ENCODE measurements at regions not wholly inside any gene's neighbourhood (a gene's known extent, or its start where the extent isn't known, plus 50 kb on each side); places are given as distances from the start of the nearest gene placed in this dataset.

DNA sequence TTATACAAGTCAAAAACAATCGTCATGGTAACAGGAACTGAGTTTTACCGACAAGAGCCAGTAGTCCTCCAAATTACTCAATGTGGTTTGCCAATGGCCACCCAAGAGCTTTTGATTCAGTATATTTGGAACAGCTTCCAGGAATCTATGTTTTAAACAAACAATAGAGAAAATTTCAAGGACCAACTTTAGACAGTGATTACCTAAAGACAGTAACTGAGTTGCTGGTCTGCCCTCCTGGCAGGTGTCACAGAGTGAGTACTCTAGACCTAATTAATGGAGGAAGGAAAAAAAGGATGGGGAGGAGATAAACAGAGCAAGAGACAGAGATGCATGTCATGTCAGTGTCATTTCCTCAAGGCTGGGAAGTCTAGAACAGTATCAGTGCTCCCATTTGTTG lies 361.3 kb upstream of the BTBD3 start (continued):
- no peak for TF ChIP-seq SOX15 (CRISPR knock-in tag; IDR thresholded peaks at IDR 0.05)
- no peak for TF ChIP-seq FOXP1 (CRISPR knock-in tag; IDR thresholded peaks at IDR 0.05; ENCODE audit: borderline replicate concordance)
- no peak for TF ChIP-seq KAT7 (CRISPR knock-in tag; IDR thresholded peaks at IDR 0.05; ENCODE audit: borderline replicate concordance)
- no peak for TF ChIP-seq ZBTB21 (CRISPR knock-in tag; IDR thresholded peaks at IDR 0.05; ENCODE audit: borderline replicate concordance)
- TF ChIP-seq, protein P1, sequence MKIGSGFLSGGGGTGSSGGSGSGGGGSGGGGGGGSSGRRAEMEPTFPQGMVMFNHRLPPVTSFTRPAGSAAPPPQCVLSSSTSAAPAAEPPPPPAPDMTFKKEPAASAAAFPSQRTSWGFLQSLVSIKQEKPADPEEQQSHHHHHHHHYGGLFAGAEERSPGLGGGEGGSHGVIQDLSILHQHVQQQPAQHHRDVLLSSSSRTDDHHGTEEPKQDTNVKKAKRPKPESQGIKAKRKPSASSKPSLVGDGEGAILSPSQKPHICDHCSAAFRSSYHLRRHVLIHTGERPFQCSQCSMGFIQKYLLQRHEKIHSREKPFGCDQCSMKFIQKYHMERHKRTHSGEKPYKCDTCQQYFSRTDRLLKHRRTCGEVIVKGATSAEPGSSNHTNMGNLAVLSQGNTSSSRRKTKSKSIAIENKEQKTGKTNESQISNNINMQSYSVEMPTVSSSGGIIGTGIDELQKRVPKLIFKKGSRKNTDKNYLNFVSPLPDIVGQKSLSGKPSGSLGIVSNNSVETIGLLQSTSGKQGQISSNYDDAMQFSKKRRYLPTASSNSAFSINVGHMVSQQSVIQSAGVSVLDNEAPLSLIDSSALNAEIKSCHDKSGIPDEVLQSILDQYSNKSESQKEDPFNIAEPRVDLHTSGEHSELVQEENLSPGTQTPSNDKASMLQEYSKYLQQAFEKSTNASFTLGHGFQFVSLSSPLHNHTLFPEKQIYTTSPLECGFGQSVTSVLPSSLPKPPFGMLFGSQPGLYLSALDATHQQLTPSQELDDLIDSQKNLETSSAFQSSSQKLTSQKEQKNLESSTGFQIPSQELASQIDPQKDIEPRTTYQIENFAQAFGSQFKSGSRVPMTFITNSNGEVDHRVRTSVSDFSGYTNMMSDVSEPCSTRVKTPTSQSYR (CRISPR knock-in tag; IDR thresholded peaks at IDR 0.05), result no peak
- no peak for TF ChIP-seq TEAD4 (CRISPR knock-in tag; IDR thresholded peaks at IDR 0.05)

DNA sequence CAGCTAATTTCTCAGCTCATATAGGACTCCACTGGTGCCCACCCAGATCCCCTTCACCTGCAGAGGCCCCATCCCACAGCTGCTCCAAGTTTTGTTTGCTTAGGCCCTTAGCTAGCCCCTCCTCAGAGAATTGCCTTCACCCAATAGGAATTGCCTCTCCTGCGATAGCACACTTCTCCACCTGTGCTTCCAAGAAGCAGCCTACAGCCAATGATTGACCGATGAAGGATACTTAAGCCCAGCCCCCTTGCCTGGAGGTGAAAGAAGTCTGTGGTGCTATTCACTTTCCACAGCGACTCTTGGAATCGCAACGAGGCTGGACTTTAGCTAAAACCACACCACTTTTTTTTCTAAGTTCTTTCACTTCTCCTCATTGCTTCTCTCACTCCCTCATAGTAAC lies 353.2 kb upstream of the BTBD3 start:
- H3K9me3 Mint-ChIP-seq, result peaks cover 6% of the 10 kb centered on the region
- CTCF ChIA-PET, result no interaction called here
- no peak overlapping the region for H3K4me3 Mint-ChIP-seq

DNA sequence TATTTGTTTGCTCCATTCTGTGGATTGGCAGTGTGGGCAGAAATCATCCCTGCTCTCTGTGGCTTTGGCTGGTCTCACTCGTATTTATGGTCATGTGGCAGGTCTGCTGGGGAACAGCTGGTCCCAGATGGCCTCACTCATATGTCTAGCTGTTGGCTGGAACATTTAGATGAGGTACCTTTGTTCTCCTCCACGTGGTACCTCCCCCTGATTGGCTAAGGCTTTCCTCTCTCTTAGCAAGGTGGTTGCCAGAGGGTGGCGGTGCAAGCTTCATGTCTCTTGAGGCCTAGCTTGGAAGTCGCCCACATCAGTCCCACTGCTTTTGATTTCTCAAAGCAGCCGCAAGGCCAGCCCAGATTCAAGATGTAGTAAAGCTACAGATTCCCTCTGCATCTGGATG lies 348.5 kb upstream of the BTBD3 start:
- ATAC-seq (peak; percentile 99), DNase-seq (ENCODE audit: low spot score) (peak; percentile 66)
- Mint-ChIP-seq H3K4me3 (no peak overlapping the region), H3K27me3 (ENCODE audit: low read depth) (no peaks in the 10 kb centered on the region), H3K9me3 (peaks cover 6% of the 10 kb centered on the region), H3K27ac (no peak overlapping the region), H3K36me3 (no peaks in the 10 kb centered on the region), H3K4me1 (peaks cover 7% of the 10 kb centered on the region)
- ChIA-PET POLR2A (no interaction called here), CTCF (interaction anchor here (0.6 to 1.2 kb wide), 5 partner anchors 23 to 788 kb away, joined by 3 to 5 read pairs (median 3); no protein-coding TSS in a partner anchor)
- no peak for TF ChIP-seq ZNF423 (CRISPR knock-in tag; IDR thresholded peaks at IDR 0.05)
- TF ChIP-seq, protein P2, sequence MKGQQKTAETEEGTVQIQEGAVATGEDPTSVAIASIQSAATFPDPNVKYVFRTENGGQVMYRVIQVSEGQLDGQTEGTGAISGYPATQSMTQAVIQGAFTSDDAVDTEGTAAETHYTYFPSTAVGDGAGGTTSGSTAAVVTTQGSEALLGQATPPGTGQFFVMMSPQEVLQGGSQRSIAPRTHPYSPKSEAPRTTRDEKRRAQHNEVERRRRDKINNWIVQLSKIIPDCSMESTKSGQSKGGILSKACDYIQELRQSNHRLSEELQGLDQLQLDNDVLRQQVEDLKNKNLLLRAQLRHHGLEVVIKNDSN (CRISPR knock-in tag; IDR thresholded peaks at IDR 0.05), result peak; percentile 69; the same call in 1 of the 2 replicates
- no peak for TF ChIP-seq NFE2L1 (CRISPR knock-in tag; IDR thresholded peaks at IDR 0.05)
- TF ChIP-seq, protein P3, sequence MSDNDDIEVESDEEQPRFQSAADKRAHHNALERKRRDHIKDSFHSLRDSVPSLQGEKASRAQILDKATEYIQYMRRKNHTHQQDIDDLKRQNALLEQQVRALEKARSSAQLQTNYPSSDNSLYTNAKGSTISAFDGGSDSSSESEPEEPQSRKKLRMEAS (CRISPR knock-in tag; IDR thresholded peaks at IDR 0.05), result 0 out of 2 replicates have a peak, but pooled peaks have one; percentile 41
- TF ChIP-seq CREM (CRISPR knock-in tag; IDR thresholded peaks at IDR 0.05), result no peak
- TF ChIP-seq, protein P4, sequence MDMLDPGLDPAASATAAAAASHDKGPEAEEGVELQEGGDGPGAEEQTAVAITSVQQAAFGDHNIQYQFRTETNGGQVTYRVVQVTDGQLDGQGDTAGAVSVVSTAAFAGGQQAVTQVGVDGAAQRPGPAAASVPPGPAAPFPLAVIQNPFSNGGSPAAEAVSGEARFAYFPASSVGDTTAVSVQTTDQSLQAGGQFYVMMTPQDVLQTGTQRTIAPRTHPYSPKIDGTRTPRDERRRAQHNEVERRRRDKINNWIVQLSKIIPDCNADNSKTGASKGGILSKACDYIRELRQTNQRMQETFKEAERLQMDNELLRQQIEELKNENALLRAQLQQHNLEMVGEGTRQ (CRISPR knock-in tag; IDR thresholded peaks at IDR 0.05), result peak; percentile 74
- TF ChIP-seq, protein P5, sequence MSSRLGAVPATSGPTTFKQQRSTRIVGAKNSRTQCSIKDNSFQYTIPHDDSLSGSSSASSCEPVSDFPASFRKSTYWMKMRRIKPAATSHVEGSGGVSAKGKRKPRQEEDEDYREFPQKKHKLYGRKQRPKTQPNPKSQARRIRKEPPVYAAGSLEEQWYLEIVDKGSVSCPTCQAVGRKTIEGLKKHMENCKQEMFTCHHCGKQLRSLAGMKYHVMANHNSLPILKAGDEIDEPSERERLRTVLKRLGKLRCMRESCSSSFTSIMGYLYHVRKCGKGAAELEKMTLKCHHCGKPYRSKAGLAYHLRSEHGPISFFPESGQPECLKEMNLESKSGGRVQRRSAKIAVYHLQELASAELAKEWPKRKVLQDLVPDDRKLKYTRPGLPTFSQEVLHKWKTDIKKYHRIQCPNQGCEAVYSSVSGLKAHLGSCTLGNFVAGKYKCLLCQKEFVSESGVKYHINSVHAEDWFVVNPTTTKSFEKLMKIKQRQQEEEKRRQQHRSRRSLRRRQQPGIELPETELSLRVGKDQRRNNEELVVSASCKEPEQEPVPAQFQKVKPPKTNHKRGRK (CRISPR knock-in tag; IDR thresholded peaks at IDR 0.05; ENCODE audit: borderline replicate concordance), result no peak
- TF ChIP-seq, protein P6, sequence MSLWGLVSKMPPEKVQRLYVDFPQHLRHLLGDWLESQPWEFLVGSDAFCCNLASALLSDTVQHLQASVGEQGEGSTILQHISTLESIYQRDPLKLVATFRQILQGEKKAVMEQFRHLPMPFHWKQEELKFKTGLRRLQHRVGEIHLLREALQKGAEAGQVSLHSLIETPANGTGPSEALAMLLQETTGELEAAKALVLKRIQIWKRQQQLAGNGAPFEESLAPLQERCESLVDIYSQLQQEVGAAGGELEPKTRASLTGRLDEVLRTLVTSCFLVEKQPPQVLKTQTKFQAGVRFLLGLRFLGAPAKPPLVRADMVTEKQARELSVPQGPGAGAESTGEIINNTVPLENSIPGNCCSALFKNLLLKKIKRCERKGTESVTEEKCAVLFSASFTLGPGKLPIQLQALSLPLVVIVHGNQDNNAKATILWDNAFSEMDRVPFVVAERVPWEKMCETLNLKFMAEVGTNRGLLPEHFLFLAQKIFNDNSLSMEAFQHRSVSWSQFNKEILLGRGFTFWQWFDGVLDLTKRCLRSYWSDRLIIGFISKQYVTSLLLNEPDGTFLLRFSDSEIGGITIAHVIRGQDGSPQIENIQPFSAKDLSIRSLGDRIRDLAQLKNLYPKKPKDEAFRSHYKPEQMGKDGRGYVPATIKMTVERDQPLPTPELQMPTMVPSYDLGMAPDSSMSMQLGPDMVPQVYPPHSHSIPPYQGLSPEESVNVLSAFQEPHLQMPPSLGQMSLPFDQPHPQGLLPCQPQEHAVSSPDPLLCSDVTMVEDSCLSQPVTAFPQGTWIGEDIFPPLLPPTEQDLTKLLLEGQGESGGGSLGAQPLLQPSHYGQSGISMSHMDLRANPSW (CRISPR knock-in tag; conservative IDR thresholded peaks at IDR 0.05; ENCODE audit: low read depth), result no peak

More for the DNA sequence above, 353.2 kb upstream of the BTBD3 start:
- ATAC-seq (peak; percentile 82), DNase-seq (ENCODE audit: low spot score) (no peak)
- POLR2A ChIA-PET, result no interaction called here
- Mint-ChIP-seq H3K27ac (no peak overlapping the region), H3K27me3 (ENCODE audit: low read depth) (no peaks in the 10 kb centered on the region), H3K36me3 (no peaks in the 10 kb centered on the region), H3K4me1 (peaks cover 7% of the 10 kb centered on the region)
- TF ChIP-seq, protein P7, sequence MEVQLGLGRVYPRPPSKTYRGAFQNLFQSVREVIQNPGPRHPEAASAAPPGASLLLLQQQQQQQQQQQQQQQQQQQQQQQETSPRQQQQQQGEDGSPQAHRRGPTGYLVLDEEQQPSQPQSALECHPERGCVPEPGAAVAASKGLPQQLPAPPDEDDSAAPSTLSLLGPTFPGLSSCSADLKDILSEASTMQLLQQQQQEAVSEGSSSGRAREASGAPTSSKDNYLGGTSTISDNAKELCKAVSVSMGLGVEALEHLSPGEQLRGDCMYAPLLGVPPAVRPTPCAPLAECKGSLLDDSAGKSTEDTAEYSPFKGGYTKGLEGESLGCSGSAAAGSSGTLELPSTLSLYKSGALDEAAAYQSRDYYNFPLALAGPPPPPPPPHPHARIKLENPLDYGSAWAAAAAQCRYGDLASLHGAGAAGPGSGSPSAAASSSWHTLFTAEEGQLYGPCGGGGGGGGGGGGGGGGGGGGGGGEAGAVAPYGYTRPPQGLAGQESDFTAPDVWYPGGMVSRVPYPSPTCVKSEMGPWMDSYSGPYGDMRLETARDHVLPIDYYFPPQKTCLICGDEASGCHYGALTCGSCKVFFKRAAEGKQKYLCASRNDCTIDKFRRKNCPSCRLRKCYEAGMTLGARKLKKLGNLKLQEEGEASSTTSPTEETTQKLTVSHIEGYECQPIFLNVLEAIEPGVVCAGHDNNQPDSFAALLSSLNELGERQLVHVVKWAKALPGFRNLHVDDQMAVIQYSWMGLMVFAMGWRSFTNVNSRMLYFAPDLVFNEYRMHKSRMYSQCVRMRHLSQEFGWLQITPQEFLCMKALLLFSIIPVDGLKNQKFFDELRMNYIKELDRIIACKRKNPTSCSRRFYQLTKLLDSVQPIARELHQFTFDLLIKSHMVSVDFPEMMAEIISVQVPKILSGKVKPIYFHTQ (CRISPR knock-in tag; IDR thresholded peaks at IDR 0.05), result no peak
- TF ChIP-seq, protein P8, sequence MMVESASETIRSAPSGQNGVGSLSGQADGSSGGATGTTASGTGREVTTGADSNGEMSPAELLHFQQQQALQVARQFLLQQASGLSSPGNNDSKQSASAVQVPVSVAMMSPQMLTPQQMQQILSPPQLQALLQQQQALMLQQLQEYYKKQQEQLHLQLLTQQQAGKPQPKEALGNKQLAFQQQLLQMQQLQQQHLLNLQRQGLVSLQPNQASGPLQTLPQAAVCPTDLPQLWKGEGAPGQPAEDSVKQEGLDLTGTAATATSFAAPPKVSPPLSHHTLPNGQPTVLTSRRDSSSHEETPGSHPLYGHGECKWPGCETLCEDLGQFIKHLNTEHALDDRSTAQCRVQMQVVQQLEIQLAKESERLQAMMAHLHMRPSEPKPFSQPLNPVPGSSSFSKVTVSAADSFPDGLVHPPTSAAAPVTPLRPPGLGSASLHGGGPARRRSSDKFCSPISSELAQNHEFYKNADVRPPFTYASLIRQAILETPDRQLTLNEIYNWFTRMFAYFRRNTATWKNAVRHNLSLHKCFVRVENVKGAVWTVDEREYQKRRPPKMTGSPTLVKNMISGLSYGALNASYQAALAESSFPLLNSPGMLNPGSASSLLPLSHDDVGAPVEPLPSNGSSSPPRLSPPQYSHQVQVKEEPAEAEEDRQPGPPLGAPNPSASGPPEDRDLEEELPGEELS (CRISPR knock-in tag; IDR thresholded peaks at IDR 0.05), result no peak
